ENCODE measurements at regions not wholly inside any gene's neighbourhood (a gene's known extent, or its start where the extent isn't known, plus 50 kb on each side); places are given as distances from the start of the nearest gene placed in this dataset.

DNA sequence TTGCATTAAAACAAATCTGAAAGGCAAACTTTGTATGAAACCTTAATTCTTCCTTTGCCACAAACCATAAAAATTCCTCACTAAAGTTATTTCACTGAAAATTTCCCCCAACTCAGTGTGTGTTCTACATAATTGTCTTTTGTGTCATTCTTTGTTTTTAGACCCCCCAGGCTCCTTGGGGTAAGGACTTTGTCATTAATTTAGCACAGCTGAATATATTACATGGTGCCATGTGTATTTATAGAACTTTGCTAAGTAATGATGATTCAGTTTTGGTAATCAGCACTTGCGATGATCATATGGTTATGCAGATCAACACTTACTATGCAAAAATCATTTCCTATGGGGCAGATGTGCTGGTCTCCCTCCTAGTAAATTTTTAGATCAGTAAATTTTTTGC is 712.1 kb upstream of the MEF2C start:
- H3K9ac ChIP-seq (ENCODE audit: low read length), result no peak overlapping the region
- DNase-seq, result no peak
- H3K9me2 ChIP-seq (replicated peaks; ENCODE audit: insufficient read depth, low read length), result no peaks in the 10 kb centered on the region
- H3K4me2 ChIP-seq (ENCODE audit: low read depth, low read length, poor library complexity, severe bottlenecking), result no peak overlapping the region
- no peaks in the 10 kb centered on the region for H3K79me2 ChIP-seq (ENCODE audit: low read length)
- no peaks in the 10 kb centered on the region for H3K4me1 ChIP-seq (ENCODE audit: low read length)
- H3K9me3 ChIP-seq (ENCODE audit: low read length), result no peaks in the 10 kb centered on the region
- H2AFZ ChIP-seq (ENCODE audit: low read length), result no peak overlapping the region
- H3K27me3 ChIP-seq (ENCODE audit: low read length), result no peaks in the 10 kb centered on the region
- no peak overlapping the region for H3K27ac ChIP-seq (ENCODE audit: low read length)
- H3K36me3 ChIP-seq (ENCODE audit: insufficient read depth, low read length), result no peaks in the 10 kb centered on the region
- H3K4me3 ChIP-seq (ENCODE audit: low read length), result no peak overlapping the region
- H4K20me1 ChIP-seq (ENCODE audit: insufficient read depth, low read depth, low read length), result no peaks in the 10 kb centered on the region

GRCh38 chr5:89584339-89584956 is 701.5 kb upstream of the MEF2C start:
- H3K27me3 ChIP-seq (ENCODE audit: low read length), result no peaks in the 10 kb centered on the region
- no peaks in the 10 kb centered on the region for H4K20me1 ChIP-seq (ENCODE audit: insufficient read depth, low read depth, low read length)
- no peaks in the 10 kb centered on the region for H3K4me1 ChIP-seq (ENCODE audit: low read length)
- no peaks in the 10 kb centered on the region for H3K36me3 ChIP-seq (ENCODE audit: insufficient read depth, low read length)
- H3K79me2 ChIP-seq (ENCODE audit: low read length), result no peaks in the 10 kb centered on the region
- no peaks in the 10 kb centered on the region for H3K9me3 ChIP-seq (ENCODE audit: low read length)
- no peak overlapping the region for H2AFZ ChIP-seq (ENCODE audit: low read length)
- no peak overlapping the region for H3K4me2 ChIP-seq (ENCODE audit: low read depth, low read length, poor library complexity, severe bottlenecking)
- no peak overlapping the region for H3K27ac ChIP-seq (ENCODE audit: low read length)
- H3K4me3 ChIP-seq (ENCODE audit: low read length), result no peak overlapping the region
- H3K9ac ChIP-seq (ENCODE audit: low read length), result no peak overlapping the region
- no peak for DNase-seq
- H3K9me2 ChIP-seq (replicated peaks; ENCODE audit: insufficient read depth, low read length), result 0 out of 2 replicates have a peak, but pooled peaks cover 4% of the 10 kb centered on the region

DNA sequence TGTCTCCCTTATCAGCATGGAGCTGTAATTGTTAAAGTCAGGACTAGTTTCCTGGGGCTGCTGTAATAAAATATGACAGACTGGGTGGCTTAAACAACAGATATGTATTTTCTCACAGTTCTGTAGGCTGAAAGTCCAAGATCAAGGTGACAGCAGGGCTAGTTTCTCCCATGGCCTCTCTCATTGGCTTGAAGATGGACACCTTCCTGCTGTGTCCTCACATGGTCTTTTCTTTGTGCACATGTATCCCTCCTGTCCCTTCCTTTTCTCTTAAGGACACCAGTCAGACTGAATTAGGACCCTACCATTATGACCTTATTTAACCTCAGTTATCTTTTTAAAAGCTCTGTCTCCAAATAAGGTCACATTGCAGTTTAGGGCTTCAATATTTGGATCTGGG is 700.5 kb upstream of the MEF2C start:
- Histone ChIP-seq H3K79me2 (ENCODE audit: low read length) (no peaks in the 10 kb centered on the region), H3K9me3 (ENCODE audit: low read length) (no peaks in the 10 kb centered on the region), H4K20me1 (ENCODE audit: insufficient read depth, low read depth, low read length) (no peaks in the 10 kb centered on the region), H3K4me3 (ENCODE audit: low read length) (no peak overlapping the region), H3K4me2 (ENCODE audit: low read depth, low read length, poor library complexity, severe bottlenecking) (no peak overlapping the region), H3K4me1 (ENCODE audit: low read length) (no peaks in the 10 kb centered on the region), H3K9me2 (replicated peaks; ENCODE audit: insufficient read depth, low read length) (0 out of 2 replicates have a peak, but pooled peaks cover 4% of the 10 kb centered on the region), H3K27me3 (ENCODE audit: low read length) (no peaks in the 10 kb centered on the region), H2AFZ (ENCODE audit: low read length) (no peak overlapping the region), H3K27ac (ENCODE audit: low read length) (no peak overlapping the region), H3K9ac (ENCODE audit: low read length) (no peak overlapping the region), H3K36me3 (ENCODE audit: insufficient read depth, low read length) (no peaks in the 10 kb centered on the region)
- DNase-seq, result no peak

GRCh38 chr5:89582768-89583339 is 699.9 kb upstream of the MEF2C start:
- H2AFZ ChIP-seq (ENCODE audit: low read length), result no peak overlapping the region
- H3K4me3 ChIP-seq (ENCODE audit: low read length), result no peak overlapping the region
- no peaks in the 10 kb centered on the region for H4K20me1 ChIP-seq (ENCODE audit: insufficient read depth, low read depth, low read length)
- H3K9me2 ChIP-seq (replicated peaks; ENCODE audit: insufficient read depth, low read length), result 0 out of 2 replicates have a peak, but pooled peaks cover 4% of the 10 kb centered on the region
- H3K27ac ChIP-seq (ENCODE audit: low read length), result no peak overlapping the region
- H3K4me1 ChIP-seq (ENCODE audit: low read length), result no peaks in the 10 kb centered on the region
- no peak overlapping the region for H3K4me2 ChIP-seq (ENCODE audit: low read depth, low read length, poor library complexity, severe bottlenecking)
- DNase-seq, result no peak
- H3K9ac ChIP-seq (ENCODE audit: low read length), result no peak overlapping the region
- H3K36me3 ChIP-seq (ENCODE audit: insufficient read depth, low read length), result no peaks in the 10 kb centered on the region
- H3K79me2 ChIP-seq (ENCODE audit: low read length), result no peaks in the 10 kb centered on the region
- no peaks in the 10 kb centered on the region for H3K27me3 ChIP-seq (ENCODE audit: low read length)
- no peaks in the 10 kb centered on the region for H3K9me3 ChIP-seq (ENCODE audit: low read length)

DNA sequence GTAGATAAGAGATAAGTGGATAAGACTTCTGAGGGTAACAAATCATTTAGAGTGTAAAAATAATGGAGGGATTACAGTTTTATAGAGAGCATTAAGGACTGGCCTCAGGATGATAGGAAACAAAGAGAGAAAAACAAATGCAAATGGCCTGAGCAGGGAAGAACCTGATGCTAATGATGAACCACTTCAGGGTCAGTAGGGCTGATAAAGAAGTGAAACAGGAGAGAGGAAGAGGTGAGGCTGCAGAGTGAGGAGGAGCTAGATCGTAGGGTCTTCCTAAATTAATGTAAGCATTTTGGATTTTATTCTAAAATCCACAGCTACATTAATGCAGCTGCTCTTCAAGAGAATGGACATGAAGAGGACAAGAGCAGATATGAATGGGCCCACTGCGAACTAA is 698.0 kb upstream of the MEF2C start:
- Histone ChIP-seq H4K20me1 (ENCODE audit: insufficient read depth, low read depth, low read length) (no peaks in the 10 kb centered on the region), H3K27ac (ENCODE audit: low read length) (no peak overlapping the region), H3K9ac (ENCODE audit: low read length) (no peak overlapping the region), H3K36me3 (ENCODE audit: insufficient read depth, low read length) (no peaks in the 10 kb centered on the region), H3K4me1 (ENCODE audit: low read length) (no peaks in the 10 kb centered on the region), H3K27me3 (ENCODE audit: low read length) (no peaks in the 10 kb centered on the region), H3K79me2 (ENCODE audit: low read length) (no peaks in the 10 kb centered on the region), H3K9me3 (ENCODE audit: low read length) (no peaks in the 10 kb centered on the region), H3K4me3 (ENCODE audit: low read length) (no peak overlapping the region), H3K9me2 (replicated peaks; ENCODE audit: insufficient read depth, low read length) (0 out of 2 replicates have a peak, but pooled peaks cover under 1% of the 10 kb centered on the region), H3K4me2 (ENCODE audit: low read depth, low read length, poor library complexity, severe bottlenecking) (no peak overlapping the region), H2AFZ (ENCODE audit: low read length) (no peak overlapping the region)
- no peak for DNase-seq

DNA sequence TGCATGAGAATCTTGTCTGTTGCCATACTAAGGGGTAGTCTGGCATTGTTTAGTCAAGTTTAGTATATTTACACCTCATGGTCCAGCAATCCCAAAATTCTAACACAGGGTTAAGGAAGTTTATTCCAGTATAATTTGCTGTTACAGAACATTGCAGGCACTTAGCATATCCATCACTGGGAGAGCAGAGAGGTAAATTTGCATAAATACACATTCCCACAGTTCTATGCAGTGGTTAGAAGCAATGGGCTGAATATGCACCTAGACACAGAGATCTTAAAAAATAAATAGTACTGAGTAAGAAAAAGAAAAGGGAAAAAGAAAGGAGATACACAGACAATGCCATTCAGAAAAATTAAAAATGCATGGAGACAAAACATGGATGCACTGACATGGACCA is 692.3 kb upstream of the MEF2C start:
- Histone ChIP-seq H3K9me2 (replicated peaks; ENCODE audit: insufficient read depth, low read length) (no peaks in the 10 kb centered on the region), H3K9me3 (ENCODE audit: low read length) (no peaks in the 10 kb centered on the region), H4K20me1 (ENCODE audit: insufficient read depth, low read depth, low read length) (no peaks in the 10 kb centered on the region), H2AFZ (ENCODE audit: low read length) (no peak overlapping the region), H3K27ac (ENCODE audit: low read length) (no peak overlapping the region), H3K79me2 (ENCODE audit: low read length) (no peaks in the 10 kb centered on the region), H3K4me3 (ENCODE audit: low read length) (no peak overlapping the region), H3K27me3 (ENCODE audit: low read length) (no peaks in the 10 kb centered on the region), H3K4me1 (ENCODE audit: low read length) (no peaks in the 10 kb centered on the region), H3K36me3 (ENCODE audit: insufficient read depth, low read length) (no peaks in the 10 kb centered on the region), H3K4me2 (ENCODE audit: low read depth, low read length, poor library complexity, severe bottlenecking) (no peak overlapping the region), H3K9ac (ENCODE audit: low read length) (no peak overlapping the region)
- no peak for DNase-seq

GRCh38 chr5:89573345-89573744 is 690.4 kb upstream of the MEF2C start:
- H3K27me3 ChIP-seq (ENCODE audit: low read length), result no peaks in the 10 kb centered on the region
- H3K9ac ChIP-seq (ENCODE audit: low read length), result no peak overlapping the region
- no peaks in the 10 kb centered on the region for H3K79me2 ChIP-seq (ENCODE audit: low read length)
- H3K4me1 ChIP-seq (ENCODE audit: low read length), result no peaks in the 10 kb centered on the region
- H3K4me2 ChIP-seq (ENCODE audit: low read depth, low read length, poor library complexity, severe bottlenecking), result no peak overlapping the region
- H3K9me3 ChIP-seq (ENCODE audit: low read length), result no peaks in the 10 kb centered on the region
- no peak for DNase-seq
- no peak overlapping the region for H3K4me3 ChIP-seq (ENCODE audit: low read length)
- no peak overlapping the region for H3K27ac ChIP-seq (ENCODE audit: low read length)
- H3K9me2 ChIP-seq (replicated peaks; ENCODE audit: insufficient read depth, low read length), result no peaks in the 10 kb centered on the region
- H3K36me3 ChIP-seq (ENCODE audit: insufficient read depth, low read length), result no peaks in the 10 kb centered on the region
- H4K20me1 ChIP-seq (ENCODE audit: insufficient read depth, low read depth, low read length), result no peaks in the 10 kb centered on the region
- H2AFZ ChIP-seq (ENCODE audit: low read length), result no peak overlapping the region

DNA sequence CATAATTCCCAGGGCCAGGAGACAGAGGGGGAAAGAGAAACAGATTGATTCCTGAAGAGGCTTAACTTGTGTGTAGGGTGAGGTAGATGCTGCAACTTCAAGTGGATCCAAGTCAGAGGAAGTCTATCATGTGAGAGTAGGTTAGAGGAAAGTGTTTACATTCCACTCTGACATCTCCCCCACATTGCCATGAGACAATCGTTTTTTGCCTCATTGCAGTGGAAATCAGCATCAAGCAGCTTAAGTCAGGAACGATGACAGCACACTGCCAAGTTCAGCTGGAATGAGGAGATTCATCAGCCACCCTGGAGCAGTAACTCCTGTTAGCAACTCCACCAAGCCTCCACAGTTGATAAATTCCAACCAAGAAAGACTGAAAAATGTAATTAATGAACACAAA is 689.7 kb upstream of the MEF2C start:
- no peak overlapping the region for H2AFZ ChIP-seq (ENCODE audit: low read length)
- no peak for DNase-seq
- no peaks in the 10 kb centered on the region for H3K79me2 ChIP-seq (ENCODE audit: low read length)
- H3K9me2 ChIP-seq (replicated peaks; ENCODE audit: insufficient read depth, low read length), result no peaks in the 10 kb centered on the region
- no peak overlapping the region for H3K4me3 ChIP-seq (ENCODE audit: low read length)
- no peaks in the 10 kb centered on the region for H3K9me3 ChIP-seq (ENCODE audit: low read length)
- no peaks in the 10 kb centered on the region for H3K36me3 ChIP-seq (ENCODE audit: insufficient read depth, low read length)
- no peaks in the 10 kb centered on the region for H3K27me3 ChIP-seq (ENCODE audit: low read length)
- H3K9ac ChIP-seq (ENCODE audit: low read length), result no peak overlapping the region
- H3K4me2 ChIP-seq (ENCODE audit: low read depth, low read length, poor library complexity, severe bottlenecking), result no peak overlapping the region
- H3K4me1 ChIP-seq (ENCODE audit: low read length), result no peaks in the 10 kb centered on the region
- H3K27ac ChIP-seq (ENCODE audit: low read length), result no peak overlapping the region
- no peaks in the 10 kb centered on the region for H4K20me1 ChIP-seq (ENCODE audit: insufficient read depth, low read depth, low read length)

Data from Karpas-422 (cell line).